SU-DHL-6 (cell line): ENCODE measurements at regions not wholly inside any gene's neighbourhood (a gene's known extent, or its start where the extent isn't known, plus 50 kb on each side); places are given as distances from the start of the nearest gene placed in this dataset.

Experiments
- EZH2phosphoT487 ChIP-seq: fragments of 200-600 bp; sonication (generic), shearing (Covaris generic); conservative IDR thresholded peaks from 2 replicates; pipeline ENCODE4 v1.6.1; 2018; ENCODE audit warnings: mild to moderate bottlenecking, antibody characterized with exemption, low read length, moderate library complexity, mixed read lengths
- TF ChIP-seq, protein P1 (sequence below): fragments of 200-600 bp; sonication (generic); IDR thresholded peaks from one replicate; pipeline ENCODE4 v1.5.1; 2017; ENCODE audit warnings: antibody characterized with exemption, mild to moderate bottlenecking, low read length, moderate library complexity; ENCODE audit not compliant: insufficient read depth, poor library complexity, severe bottlenecking

DNA sequence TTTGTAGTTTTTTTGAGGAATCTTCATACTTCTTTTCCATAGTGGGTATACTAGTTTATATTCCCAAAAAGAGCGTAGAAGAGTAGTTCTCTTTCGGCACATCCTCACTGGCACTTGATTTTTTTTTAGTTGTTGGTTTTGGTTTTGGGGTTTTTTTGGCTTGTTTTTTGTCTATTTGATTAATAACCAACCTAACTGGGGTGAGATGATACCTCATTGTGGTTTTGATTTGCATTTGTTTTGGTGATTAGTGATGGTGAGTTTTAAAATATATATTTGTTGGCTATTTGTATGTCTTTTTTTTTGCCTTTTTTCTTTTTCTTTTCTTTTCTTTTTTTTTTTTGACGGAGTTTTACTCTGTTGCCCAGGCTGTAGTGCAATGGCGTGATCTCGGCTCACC, 69.7 kb upstream of the BTG1 start:
- TF ChIP-seq, protein P1, sequence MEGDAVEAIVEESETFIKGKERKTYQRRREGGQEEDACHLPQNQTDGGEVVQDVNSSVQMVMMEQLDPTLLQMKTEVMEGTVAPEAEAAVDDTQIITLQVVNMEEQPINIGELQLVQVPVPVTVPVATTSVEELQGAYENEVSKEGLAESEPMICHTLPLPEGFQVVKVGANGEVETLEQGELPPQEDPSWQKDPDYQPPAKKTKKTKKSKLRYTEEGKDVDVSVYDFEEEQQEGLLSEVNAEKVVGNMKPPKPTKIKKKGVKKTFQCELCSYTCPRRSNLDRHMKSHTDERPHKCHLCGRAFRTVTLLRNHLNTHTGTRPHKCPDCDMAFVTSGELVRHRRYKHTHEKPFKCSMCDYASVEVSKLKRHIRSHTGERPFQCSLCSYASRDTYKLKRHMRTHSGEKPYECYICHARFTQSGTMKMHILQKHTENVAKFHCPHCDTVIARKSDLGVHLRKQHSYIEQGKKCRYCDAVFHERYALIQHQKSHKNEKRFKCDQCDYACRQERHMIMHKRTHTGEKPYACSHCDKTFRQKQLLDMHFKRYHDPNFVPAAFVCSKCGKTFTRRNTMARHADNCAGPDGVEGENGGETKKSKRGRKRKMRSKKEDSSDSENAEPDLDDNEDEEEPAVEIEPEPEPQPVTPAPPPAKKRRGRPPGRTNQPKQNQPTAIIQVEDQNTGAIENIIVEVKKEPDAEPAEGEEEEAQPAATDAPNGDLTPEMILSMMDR: no peak
- TF ChIP-seq EZH2phosphoT487: no peak
